Neutrophil (primary cell): ENCODE measurements at regions not wholly inside any gene's neighbourhood (a gene's known extent, or its start where the extent isn't known, plus 50 kb on each side); places are given as distances from the start of the nearest gene placed in this dataset.

Source experiments
- H3K27ac ChIP-seq: fragments of 200-600 bp; sonication (generic); 2 replicates; pipeline ENCODE4 v1.5.1; 2016; ENCODE audit warnings: mild to moderate bottlenecking, moderate library complexity
- H3K27me3 ChIP-seq: fragments of 200-600 bp; sonication (generic); 2 replicates; pipeline ENCODE4 v1.6.0; 2016; ENCODE audit warnings: mild to moderate bottlenecking
- H3K36me3 ChIP-seq: fragments of 200-600 bp; sonication (generic); 2 replicates; pipeline ENCODE4 v1.5.1; 2017
- H3K4me1 ChIP-seq, 2 experiments: fragments of 200-600 bp in 1 of 2; sonication (generic) in 1 of 2; 1 replicate in 1 of 2; 2 replicates in 1 of 2; pipeline versions ENCODE4 v1.5.1 to v1.6.1; 2013 to 2016; ENCODE audit warnings: low read depth in 1 of 2, low read length in 1 of 2, mild to moderate bottlenecking in 1 of 2, moderate library complexity in 1 of 2; ENCODE audit not compliant: control insufficient read depth in 1 of 2, insufficient read depth in 1 of 2
- H3K4me3 ChIP-seq, 2 experiments: fragments of 200-600 bp in 1 of 2; sonication (generic) in 1 of 2; 1 replicate in 1 of 2; 2 replicates in 1 of 2; pipeline ENCODE4 v1.5.1; 2013 to 2016; ENCODE audit warnings: low read depth in 1 of 2, low read length in 1 of 2, mild to moderate bottlenecking in 1 of 2, moderate library complexity in 1 of 2
- H3K9me3 ChIP-seq: fragments of 200-600 bp; sonication (generic); 2 replicates; pipeline ENCODE4 v1.5.1; 2016
- TF ChIP-seq, protein P1 (sequence below): fragments of 200-600 bp; sonication (generic); IDR thresholded peaks from 2 replicates; pipeline ENCODE4 v1.5.1; 2016; ENCODE audit warnings: antibody characterized with exemption

DNA sequence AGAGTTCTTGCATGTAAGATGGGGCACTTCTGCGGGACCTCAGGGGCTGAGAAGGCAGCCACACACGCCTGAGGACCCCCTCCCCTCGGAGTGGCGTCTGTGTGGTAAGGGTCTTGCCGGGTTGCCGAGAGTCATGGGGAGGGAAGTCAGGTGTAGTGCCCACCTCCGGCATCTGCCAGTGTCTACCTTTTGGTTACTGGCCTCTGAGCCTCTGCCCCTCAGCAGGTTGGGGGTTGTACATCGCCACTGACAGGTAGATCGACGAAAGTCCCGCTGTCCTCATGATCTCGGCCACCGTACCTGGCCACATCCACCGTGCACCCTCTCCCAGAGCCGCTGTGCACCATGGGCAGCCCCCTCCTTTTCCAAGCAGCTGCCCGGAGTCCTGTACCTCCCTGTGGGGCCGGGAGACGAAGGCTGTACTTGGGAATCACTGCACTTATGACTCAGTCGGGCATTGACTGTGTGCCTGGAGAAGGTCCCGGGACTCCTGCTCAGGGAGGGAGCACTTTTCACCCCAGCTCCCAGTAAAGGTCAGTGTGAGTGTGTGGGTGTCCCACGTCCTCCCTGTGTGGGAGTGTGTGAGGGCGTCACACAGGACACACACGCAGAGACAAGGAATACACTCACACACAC is 332.4 kb upstream of the MYT1L start:
- Histone ChIP-seq H3K4me3 (no peak overlapping the region), H3K27ac (no peak overlapping the region), H3K27me3 (no peaks in the 10 kb centered on the region), H3K9me3 (no peaks in the 10 kb centered on the region), H3K36me3 (no peaks in the 10 kb centered on the region), H3K4me1 (no peaks in the 10 kb centered on the region)
- TF ChIP-seq, protein P1, sequence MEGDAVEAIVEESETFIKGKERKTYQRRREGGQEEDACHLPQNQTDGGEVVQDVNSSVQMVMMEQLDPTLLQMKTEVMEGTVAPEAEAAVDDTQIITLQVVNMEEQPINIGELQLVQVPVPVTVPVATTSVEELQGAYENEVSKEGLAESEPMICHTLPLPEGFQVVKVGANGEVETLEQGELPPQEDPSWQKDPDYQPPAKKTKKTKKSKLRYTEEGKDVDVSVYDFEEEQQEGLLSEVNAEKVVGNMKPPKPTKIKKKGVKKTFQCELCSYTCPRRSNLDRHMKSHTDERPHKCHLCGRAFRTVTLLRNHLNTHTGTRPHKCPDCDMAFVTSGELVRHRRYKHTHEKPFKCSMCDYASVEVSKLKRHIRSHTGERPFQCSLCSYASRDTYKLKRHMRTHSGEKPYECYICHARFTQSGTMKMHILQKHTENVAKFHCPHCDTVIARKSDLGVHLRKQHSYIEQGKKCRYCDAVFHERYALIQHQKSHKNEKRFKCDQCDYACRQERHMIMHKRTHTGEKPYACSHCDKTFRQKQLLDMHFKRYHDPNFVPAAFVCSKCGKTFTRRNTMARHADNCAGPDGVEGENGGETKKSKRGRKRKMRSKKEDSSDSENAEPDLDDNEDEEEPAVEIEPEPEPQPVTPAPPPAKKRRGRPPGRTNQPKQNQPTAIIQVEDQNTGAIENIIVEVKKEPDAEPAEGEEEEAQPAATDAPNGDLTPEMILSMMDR = no peak

DNA sequence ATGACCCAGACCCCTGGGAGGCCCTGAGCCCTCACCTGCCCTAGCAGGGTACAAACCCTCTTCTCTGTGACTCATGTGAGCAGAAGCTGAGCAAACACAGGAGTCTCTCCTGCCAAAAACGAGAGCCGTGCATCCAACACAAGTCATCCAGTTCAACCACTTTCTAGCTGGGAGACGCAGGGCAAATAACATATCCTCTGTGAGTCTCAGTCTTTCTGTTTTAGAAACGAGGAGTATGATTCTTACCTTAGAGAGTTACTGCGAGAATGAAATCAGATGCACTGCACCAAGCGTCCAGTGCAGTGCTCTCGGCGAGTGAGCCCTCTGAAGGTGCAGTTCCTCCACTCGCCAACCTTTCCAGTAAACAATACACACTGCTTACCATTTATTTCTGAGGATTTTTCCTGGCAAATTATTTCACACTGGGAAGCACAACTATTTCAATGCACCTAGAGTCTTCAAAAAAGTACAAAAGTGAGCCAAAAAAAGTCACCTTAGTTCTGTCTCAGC is 331.8 kb upstream of the MYT1L start:
- Histone ChIP-seq H3K36me3 (no peaks in the 10 kb centered on the region), H3K4me3 (no peak overlapping the region), H3K4me1 (no peaks in the 10 kb centered on the region), H3K9me3 (no peaks in the 10 kb centered on the region), H3K27ac (no peak overlapping the region), H3K27me3 (no peaks in the 10 kb centered on the region)
- TF ChIP-seq, protein P1 = no peak

DNA sequence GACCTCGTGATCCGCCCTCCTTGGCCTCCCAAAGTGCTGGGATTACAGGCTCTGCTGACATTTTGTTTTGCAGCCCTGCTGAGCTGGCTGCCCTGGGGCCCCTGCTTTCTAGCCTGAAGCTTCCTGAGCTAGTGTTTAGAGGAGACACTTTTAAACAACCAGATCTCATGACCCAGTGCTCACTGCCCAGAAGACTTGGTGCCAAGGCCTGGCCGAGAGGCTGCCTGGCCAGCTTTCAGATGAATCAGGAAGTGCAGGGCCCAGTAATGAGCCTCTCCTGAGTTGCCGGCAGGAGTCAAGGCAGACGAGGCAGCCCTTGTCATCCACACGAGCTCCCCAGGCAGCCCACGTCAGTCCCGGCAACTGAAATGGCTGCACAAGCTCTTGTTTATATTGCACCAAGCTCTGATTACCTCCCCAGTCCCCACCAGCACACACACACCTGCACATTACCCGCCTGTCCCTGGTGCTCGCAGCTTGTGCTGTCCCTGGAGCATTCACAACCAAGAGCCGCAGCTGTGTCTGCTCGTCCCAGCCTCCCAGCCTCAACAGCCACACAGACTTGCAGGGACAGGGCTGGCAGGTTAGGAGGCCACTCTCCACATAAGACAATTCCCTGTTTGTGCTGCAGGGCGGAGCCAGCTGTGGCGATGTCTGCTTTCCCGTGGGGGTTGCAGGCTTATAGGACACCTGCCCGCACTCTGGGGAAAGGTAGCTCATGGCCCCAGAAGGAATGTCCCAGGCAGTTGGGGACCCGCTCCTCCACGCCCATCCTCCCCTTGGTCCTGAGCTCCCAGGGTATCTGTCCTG is 331.2 kb upstream of the MYT1L start:
- Histone ChIP-seq H3K4me3 (no peak overlapping the region), H3K9me3 (no peaks in the 10 kb centered on the region), H3K27ac (no peak overlapping the region), H3K36me3 (no peaks in the 10 kb centered on the region), H3K27me3 (peaks cover 5% of the 10 kb centered on the region), H3K4me1 (no peaks in the 10 kb centered on the region)
- TF ChIP-seq, protein P1 = no peak

DNA sequence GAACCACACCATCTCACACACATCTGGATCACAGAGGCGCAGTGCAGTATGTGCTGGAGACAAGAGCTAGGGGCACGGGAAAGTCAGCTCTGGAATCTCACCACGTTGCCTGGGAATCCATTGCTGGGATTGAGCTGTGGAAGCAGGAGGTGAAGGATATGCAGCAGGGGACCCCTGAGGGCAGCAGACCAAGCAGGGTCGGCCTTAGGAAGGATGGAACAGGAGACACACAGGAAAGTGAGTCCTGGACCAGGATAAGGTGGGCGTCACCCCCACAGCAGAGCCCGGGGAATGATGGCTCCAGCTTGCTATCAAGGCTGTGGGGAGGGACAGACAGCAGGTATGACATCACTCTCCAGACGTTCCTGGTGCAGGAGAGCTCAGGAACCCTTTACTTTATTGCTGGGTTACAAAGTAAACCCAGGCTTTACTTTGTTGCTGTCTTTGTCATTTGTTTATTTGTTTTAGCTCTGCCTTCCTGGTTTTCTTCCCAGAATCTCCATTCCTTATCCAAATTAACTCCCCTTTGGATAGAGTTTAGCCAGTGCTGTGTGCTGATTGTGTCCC is 329.8 kb upstream of the MYT1L start:
- Histone ChIP-seq H3K4me3 (no peak overlapping the region), H3K9me3 (no peaks in the 10 kb centered on the region), H3K4me1 (no peaks in the 10 kb centered on the region), H3K27ac (no peak overlapping the region), H3K36me3 (no peaks in the 10 kb centered on the region), H3K27me3 (peaks cover 17% of the 10 kb centered on the region)
- TF ChIP-seq, protein P1 = no peak

DNA sequence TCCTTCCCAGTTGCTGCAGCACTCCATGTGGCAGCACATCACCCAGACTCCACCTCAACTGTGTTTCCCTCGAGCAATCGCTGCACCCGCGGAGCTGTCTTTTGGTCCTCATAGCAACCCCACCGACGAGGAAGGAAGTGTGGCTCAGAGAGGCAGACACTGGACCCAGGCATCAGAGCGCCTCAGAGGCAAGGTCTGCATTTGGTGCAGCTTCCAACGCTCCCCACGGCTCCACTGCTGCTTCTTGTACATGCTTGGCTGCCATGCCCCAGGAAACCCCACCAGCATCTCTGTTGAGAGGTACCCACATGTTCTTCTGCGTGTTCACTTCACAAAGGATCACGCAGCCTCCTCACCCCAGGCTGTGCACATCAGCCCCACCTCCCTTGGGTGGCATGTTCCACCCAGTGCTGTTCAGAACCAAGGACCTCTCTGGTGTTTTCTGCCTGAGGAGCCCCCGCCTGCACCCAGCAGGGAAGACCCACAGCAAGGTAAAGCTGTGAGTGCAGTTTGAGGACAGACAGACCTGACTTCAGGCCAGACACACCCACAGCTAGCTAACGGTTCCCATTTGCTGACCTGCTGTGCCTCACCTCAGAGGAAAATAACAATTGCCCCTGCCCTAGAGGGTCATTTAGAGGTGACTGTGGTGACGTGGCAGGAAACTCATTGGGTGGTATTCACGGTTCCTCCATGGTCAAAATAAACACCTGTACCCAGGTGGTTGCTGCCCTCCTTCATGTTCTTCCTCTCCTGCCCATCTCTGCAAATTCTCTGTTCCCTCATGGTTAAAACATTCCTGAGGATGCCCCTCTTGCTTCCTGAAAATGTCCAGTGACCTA is 326.3 kb upstream of the MYT1L start:
- Histone ChIP-seq H3K36me3 (no peaks in the 10 kb centered on the region), H3K27me3 (peaks cover 23% of the 10 kb centered on the region), H3K4me1 (no peaks in the 10 kb centered on the region), H3K9me3 (no peaks in the 10 kb centered on the region), H3K4me3 (no peak overlapping the region), H3K27ac (no peak overlapping the region)
- TF ChIP-seq, protein P1 = no peak
